ENCODE measurements at regions not wholly inside any gene's neighbourhood (a gene's known extent, or its start where the extent isn't known, plus 50 kb on each side); places are given as distances from the start of the nearest gene placed in this dataset.

- no peaks in the 10 kb centered on the region for H4K20me1 ChIP-seq (ENCODE audit: control insufficient read depth, extremely low read depth, insufficient read depth, low read length)
- dilution Hi-C loops (cut with MboI; ENCODE audit: extremely low pct_ligation_motif_present, low sequenced_read_pairs): no loop called here
- no peaks in the 10 kb centered on the region for H3K79me2 ChIP-seq (ENCODE audit: control insufficient read depth, insufficient read depth, low read length)
- no peaks in the 10 kb centered on the region for H3K9me1 ChIP-seq (ENCODE audit: control insufficient read depth, extremely low read depth, insufficient read depth, low read length)
- no peak overlapping the region for H3K4me2 ChIP-seq (ENCODE audit: control insufficient read depth, extremely low read depth, insufficient read depth, low read depth, low read length)
- DNase-seq (ENCODE audit: low read depth, low spot score): no peak
- peaks cover 2% of the 10 kb centered on the region for H3K9me3 ChIP-seq (ENCODE audit: control insufficient read depth, low read depth, low read length)
- H2AFZ ChIP-seq (ENCODE audit: control insufficient read depth, low read length): no peak overlapping the region
- no peak overlapping the region for H3K27ac ChIP-seq (ENCODE audit: control insufficient read depth, insufficient read depth, low read length)
- TF ChIP-seq CTCF (optimal IDR thresholded peaks at IDR 0.05 in 1 of 3, IDR thresholded peaks at IDR 0.05 in 1 of 3, conservative IDR thresholded peaks at IDR 0.05 in 1 of 3; ENCODE audit: extremely low read depth in 1 of 3, insufficient read depth in 2 of 3, low read length in 3 of 3): no peak
- no peak for TF ChIP-seq EZH2 (IDR thresholded peaks at IDR 0.05; ENCODE audit: low read length)
- H3K36me3 ChIP-seq (ENCODE audit: control insufficient read depth in 2 of 2, extremely low read depth in 1 of 2, insufficient read depth in 2 of 2, low read length in 2 of 2): no peaks in the 10 kb centered on the region
- H3K9ac ChIP-seq (ENCODE audit: control insufficient read depth, extremely low read depth, insufficient read depth, low read length): no peak overlapping the region
- FAIRE-seq: no peak
- no peaks in the 10 kb centered on the region for H3K27me3 ChIP-seq (ENCODE audit: control insufficient read depth, extremely low read depth, insufficient read depth, low read length)
- H3K4me3 ChIP-seq (ENCODE audit: control insufficient read depth in 2 of 3, extremely low read depth in 1 of 3, insufficient read depth in 2 of 3, low read depth in 1 of 3, low read length in 3 of 3): no peak overlapping the region
- no peaks in the 10 kb centered on the region for H3K4me1 ChIP-seq (ENCODE audit: control insufficient read depth, extremely low read depth, insufficient read depth, low read length)
Observed at GRCh38 chr11:23727387-23727786, 769.5 kb upstream of the LUZP2 start.

GRCh38 chr11:23727794-23728193, 769.1 kb upstream of the LUZP2 start:
- dilution Hi-C loops (cut with MboI; ENCODE audit: extremely low pct_ligation_motif_present, low sequenced_read_pairs): no loop called here
- no peak overlapping the region for H2AFZ ChIP-seq (ENCODE audit: control insufficient read depth, low read length)
- no peak for TF ChIP-seq CTCF (optimal IDR thresholded peaks at IDR 0.05 in 1 of 3, IDR thresholded peaks at IDR 0.05 in 1 of 3, conservative IDR thresholded peaks at IDR 0.05 in 1 of 3; ENCODE audit: extremely low read depth in 1 of 3, insufficient read depth in 2 of 3, low read length in 3 of 3)
- no peak for TF ChIP-seq EZH2 (IDR thresholded peaks at IDR 0.05; ENCODE audit: low read length)
- H3K9me1 ChIP-seq (ENCODE audit: control insufficient read depth, extremely low read depth, insufficient read depth, low read length): no peaks in the 10 kb centered on the region
- H3K4me1 ChIP-seq (ENCODE audit: control insufficient read depth, extremely low read depth, insufficient read depth, low read length): no peaks in the 10 kb centered on the region
- no peaks in the 10 kb centered on the region for H3K79me2 ChIP-seq (ENCODE audit: control insufficient read depth, insufficient read depth, low read length)
- no peak for FAIRE-seq
- H3K4me3 ChIP-seq (ENCODE audit: control insufficient read depth in 2 of 3, extremely low read depth in 1 of 3, insufficient read depth in 2 of 3, low read depth in 1 of 3, low read length in 3 of 3): no peak overlapping the region
- no peak overlapping the region for H3K9ac ChIP-seq (ENCODE audit: control insufficient read depth, extremely low read depth, insufficient read depth, low read length)
- no peak for DNase-seq (ENCODE audit: low read depth, low spot score)
- no peak overlapping the region for H3K4me2 ChIP-seq (ENCODE audit: control insufficient read depth, extremely low read depth, insufficient read depth, low read depth, low read length)
- peaks cover 2% of the 10 kb centered on the region for H3K9me3 ChIP-seq (ENCODE audit: control insufficient read depth, low read depth, low read length)
- H3K27me3 ChIP-seq (ENCODE audit: control insufficient read depth, extremely low read depth, insufficient read depth, low read length): no peaks in the 10 kb centered on the region
- H3K27ac ChIP-seq (ENCODE audit: control insufficient read depth, insufficient read depth, low read length): no peak overlapping the region
- H3K36me3 ChIP-seq (ENCODE audit: control insufficient read depth in 2 of 2, extremely low read depth in 1 of 2, insufficient read depth in 2 of 2, low read length in 2 of 2): no peaks in the 10 kb centered on the region
- no peaks in the 10 kb centered on the region for H4K20me1 ChIP-seq (ENCODE audit: control insufficient read depth, extremely low read depth, insufficient read depth, low read length)
